Coronary artery (tissue), 2 donors: ENCODE measurements at regions not wholly inside any gene's neighbourhood (a gene's known extent, or its start where the extent isn't known, plus 50 kb on each side); places are given as distances from the start of the nearest gene placed in this dataset.

Experiments
- DNase-seq: peaks from one replicate; pipeline ENCODE4 v3.0.0-alpha.2; 2017; ENCODE audit warnings: low spot score
- H3K27ac ChIP-seq, 2 donors: fragments of 200-600 bp; sonication (generic); one replicate each; pipeline ENCODE4 v1.5.1; 2016 to 2019
- H3K4me3 ChIP-seq: fragments of 200-600 bp; sonication (generic); 2 replicates; pipeline ENCODE4 v1.5.1; 2016; ENCODE audit warnings: mild to moderate bottlenecking, moderate library complexity
- TF ChIP-seq, protein P1 (sequence below): fragments of 200-600 bp; sonication (generic); IDR thresholded peaks from one replicate; pipeline ENCODE4 v1.5.1; 2019; ENCODE audit warnings: antibody characterized with exemption

GRCh38 chr11:42571878-42572610 is 739.8 kb upstream of the API5 start:
- Histone ChIP-seq H3K4me3 (no peak overlapping the region), H3K27ac (no peak overlapping the region)
- DNase-seq: no peak
- TF ChIP-seq, protein P1, sequence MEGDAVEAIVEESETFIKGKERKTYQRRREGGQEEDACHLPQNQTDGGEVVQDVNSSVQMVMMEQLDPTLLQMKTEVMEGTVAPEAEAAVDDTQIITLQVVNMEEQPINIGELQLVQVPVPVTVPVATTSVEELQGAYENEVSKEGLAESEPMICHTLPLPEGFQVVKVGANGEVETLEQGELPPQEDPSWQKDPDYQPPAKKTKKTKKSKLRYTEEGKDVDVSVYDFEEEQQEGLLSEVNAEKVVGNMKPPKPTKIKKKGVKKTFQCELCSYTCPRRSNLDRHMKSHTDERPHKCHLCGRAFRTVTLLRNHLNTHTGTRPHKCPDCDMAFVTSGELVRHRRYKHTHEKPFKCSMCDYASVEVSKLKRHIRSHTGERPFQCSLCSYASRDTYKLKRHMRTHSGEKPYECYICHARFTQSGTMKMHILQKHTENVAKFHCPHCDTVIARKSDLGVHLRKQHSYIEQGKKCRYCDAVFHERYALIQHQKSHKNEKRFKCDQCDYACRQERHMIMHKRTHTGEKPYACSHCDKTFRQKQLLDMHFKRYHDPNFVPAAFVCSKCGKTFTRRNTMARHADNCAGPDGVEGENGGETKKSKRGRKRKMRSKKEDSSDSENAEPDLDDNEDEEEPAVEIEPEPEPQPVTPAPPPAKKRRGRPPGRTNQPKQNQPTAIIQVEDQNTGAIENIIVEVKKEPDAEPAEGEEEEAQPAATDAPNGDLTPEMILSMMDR: no peak

DNA sequence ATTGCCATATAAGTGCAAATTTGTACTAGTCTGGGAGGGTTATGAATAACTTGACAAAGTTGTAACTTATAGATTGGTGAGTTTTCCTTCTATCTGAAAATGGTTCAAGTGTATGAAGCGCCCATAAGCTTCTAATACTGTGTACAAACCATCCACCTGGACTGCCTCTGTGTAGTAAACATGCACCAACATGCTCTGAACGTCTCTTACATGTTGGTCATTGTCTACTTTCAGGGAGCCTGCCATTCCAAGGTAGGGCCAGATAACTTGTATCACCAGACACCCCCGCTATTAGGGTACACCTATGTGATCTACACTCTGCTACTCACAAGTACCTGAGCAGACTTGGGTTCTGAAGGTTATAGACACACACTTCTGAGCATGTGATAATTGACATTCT is 735.5 kb upstream of the API5 start:
- no peak overlapping the region for H3K27ac ChIP-seq
- no peak for DNase-seq
- TF ChIP-seq, protein P1: no peak
- no peak overlapping the region for H3K4me3 ChIP-seq

DNA sequence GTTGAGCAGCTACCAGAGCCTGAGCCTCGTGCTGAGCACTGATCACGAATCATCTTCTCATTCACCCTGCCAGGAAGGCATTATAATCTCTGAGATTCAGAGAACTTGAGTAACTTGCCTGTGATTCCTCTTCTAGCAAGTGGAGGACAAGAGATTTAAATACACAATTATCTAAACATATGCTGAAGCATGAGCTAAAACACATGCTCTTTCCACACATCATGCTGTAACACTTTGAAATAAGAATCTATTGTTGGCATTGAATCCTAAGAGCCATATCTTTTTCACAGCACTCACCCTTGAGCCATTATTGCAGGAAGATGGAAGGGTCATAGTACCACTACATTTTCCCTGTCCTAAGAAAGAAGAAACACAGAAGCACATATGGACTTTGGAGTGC is 722.5 kb upstream of the API5 start:
- no peak overlapping the region for H3K27ac ChIP-seq
- no peak for DNase-seq
- H3K4me3 ChIP-seq: no peak overlapping the region
- TF ChIP-seq, protein P1: no peak

- Histone ChIP-seq H3K4me3 (no peak overlapping the region), H3K27ac (no peak overlapping the region)
- TF ChIP-seq, protein P1: no peak
- DNase-seq: no peak
Measured at GRCh38 chr11:42591841-42592240, 720.0 kb upstream of the API5 start.

DNA sequence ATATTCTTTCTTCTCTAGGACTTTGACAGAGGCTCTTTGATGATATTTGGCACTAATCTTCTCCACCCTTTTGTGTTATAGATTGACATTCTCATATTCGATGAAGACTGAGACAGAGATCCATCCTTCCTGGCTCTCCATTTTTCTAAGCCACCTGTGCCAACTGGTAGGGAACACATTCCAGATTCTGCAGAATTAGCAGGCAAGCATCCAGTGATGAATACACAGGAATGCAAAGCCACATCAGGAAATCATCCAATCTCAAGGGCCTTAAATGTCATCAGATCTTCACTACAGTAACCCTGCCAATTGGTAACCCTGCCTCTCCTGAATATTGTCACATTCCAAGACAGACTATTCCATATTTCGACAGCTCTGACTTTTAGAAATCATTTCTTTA is 718.4 kb upstream of the API5 start:
- H3K4me3 ChIP-seq: no peak overlapping the region
- TF ChIP-seq, protein P1: no peak
- no peak overlapping the region for H3K27ac ChIP-seq
- no peak for DNase-seq

DNA sequence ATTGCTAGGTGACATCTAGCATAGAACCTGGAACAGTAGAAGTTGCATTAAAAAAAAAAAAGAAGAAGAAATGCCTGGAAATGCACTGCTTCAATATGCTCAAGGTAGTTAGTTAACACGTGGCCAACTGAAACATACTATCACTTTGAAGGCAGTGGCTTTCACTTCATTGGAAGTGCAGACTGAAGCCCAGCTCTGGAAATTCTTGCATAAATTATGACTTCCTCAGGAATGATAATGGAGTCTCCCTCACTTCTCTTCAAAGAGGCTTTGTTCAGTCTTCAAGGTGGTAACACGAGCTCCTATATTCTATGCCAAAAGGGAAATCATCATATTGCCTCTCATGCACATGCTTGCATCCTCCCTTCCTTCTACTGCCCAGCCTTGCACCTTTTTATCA is 715.9 kb upstream of the API5 start:
- Histone ChIP-seq H3K4me3 (no peak overlapping the region), H3K27ac (no peak overlapping the region)
- no peak for DNase-seq
- TF ChIP-seq, protein P1: no peak

GRCh38 chr11:42596576-42597145 is 715.1 kb upstream of the API5 start:
- DNase-seq: no peak
- Histone ChIP-seq H3K4me3 (no peak overlapping the region), H3K27ac (no peak overlapping the region)
- TF ChIP-seq, protein P1: no peak
